GM12891 (cell line): ENCODE measurements at regions not wholly inside any gene's neighbourhood (a gene's known extent, or its start where the extent isn't known, plus 50 kb on each side); places are given as distances from the start of the nearest gene placed in this dataset.

Experiments used
- POLR2A ChIP-seq: IDR thresholded peaks from 2 replicates; pipeline ENCODE4 v1.6.1; 2011; ENCODE audit warnings: low read depth, low read length, control low read depth
- POLR2AphosphoS5 ChIP-seq: IDR thresholded peaks from 2 replicates; pipeline ENCODE4 v1.6.1; 2011; ENCODE audit warnings: low read depth, low read length, control low read depth

- TF ChIP-seq POLR2A = no peak
- TF ChIP-seq POLR2AphosphoS5 = no peak
Measured at GRCh38 chr2:84314250-84314649, 144.8 kb downstream of the SUCLG1 start.
